SU-DHL-6 (cell line): ENCODE measurements at regions not wholly inside any gene's neighbourhood (a gene's known extent, or its start where the extent isn't known, plus 50 kb on each side); places are given as distances from the start of the nearest gene placed in this dataset.

Experiments
- H2AFZ ChIP-seq: fragments of 200-600 bp; sonication (generic); 2 replicates; pipeline ENCODE4 v1.6.1; 2014; ENCODE audit warnings: low read depth, mild to moderate bottlenecking, moderate library complexity, mixed read lengths, antibody characterized with exemption, low read length; ENCODE audit not compliant: severe bottlenecking
- H3F3A ChIP-seq: fragments of 200-600 bp; shearing (Covaris generic); 2 replicates; pipeline ENCODE4 v1.6.0; 2016; ENCODE audit warnings: antibody characterized with exemption, mild to moderate bottlenecking; ENCODE audit not compliant: insufficient read depth
- H3K27ac ChIP-seq: fragments of 200-600 bp; sonication (generic); 2 replicates; pipeline ENCODE4 v1.5.1; 2016; ENCODE audit warnings: low read depth, mild to moderate bottlenecking, low read length, moderate library complexity, mixed read lengths
- H3K27me3 ChIP-seq: fragments of 200-600 bp; sonication (generic), shearing (Covaris generic); 2 replicates; pipeline ENCODE4 v1.6.0; 2014; ENCODE audit warnings: mild to moderate bottlenecking, low read length
- H3K36me3 ChIP-seq: fragments of 200-600 bp; sonication (generic); 2 replicates; pipeline ENCODE4 v1.6.1; 2014; ENCODE audit warnings: mild to moderate bottlenecking, low read length, mixed read lengths
- H3K4me2 ChIP-seq: fragments of 300-600, 200-600 bp; shearing (Covaris generic), sonication (generic); 2 replicates; pipeline ENCODE4 v1.6.0; 2014; ENCODE audit warnings: low read length, low read depth, mild to moderate bottlenecking; ENCODE audit not compliant: poor library complexity, severe bottlenecking
- H3K4me3 ChIP-seq: fragments of 200-600 bp; sonication (generic); 2 replicates; pipeline ENCODE4 v1.5.1; 2014; ENCODE audit warnings: antibody characterized with exemption, low read length, mild to moderate bottlenecking, mixed read lengths; ENCODE audit not compliant: insufficient read depth, poor library complexity, severe bottlenecking
- H3K79me2 ChIP-seq: fragments of 200-600 bp; sonication (generic); 2 replicates; pipeline ENCODE4 v1.6.1; 2014; ENCODE audit warnings: mild to moderate bottlenecking, low read length, moderate library complexity; ENCODE audit not compliant: insufficient read depth
- H3K9ac ChIP-seq: fragments of 200-600 bp; sonication (generic); 2 replicates; pipeline ENCODE4 v1.7.0; 2014; ENCODE audit warnings: mild to moderate bottlenecking, low read length
- H3K9me2 ChIP-seq: fragments of 200-600 bp; sonication (generic); replicated peaks from 2 replicates; pipeline ENCODE4 v1.6.1; 2014; ENCODE audit warnings: low read length; ENCODE audit not compliant: insufficient read depth
- H3K9me3 ChIP-seq: fragments of 200-600 bp; sonication (generic); 2 replicates; pipeline ENCODE4 v1.6.1; 2014; ENCODE audit warnings: low read length, mixed read lengths; ENCODE audit not compliant: insufficient read depth
- H4K20me1 ChIP-seq: fragments of 200-600 bp; sonication (generic); 2 replicates; pipeline ENCODE4 v1.6.1; 2014; ENCODE audit warnings: low read depth, mild to moderate bottlenecking, antibody characterized with exemption, low read length, moderate library complexity, mixed read lengths
- CTCF ChIP-seq: fragments of 200-600 bp; sonication (generic); IDR thresholded peaks from one replicate; pipeline ENCODE4 v1.5.1; 2017; ENCODE audit warnings: antibody characterized with exemption, mild to moderate bottlenecking, low read length, moderate library complexity; ENCODE audit not compliant: insufficient read depth, poor library complexity, severe bottlenecking
- EZH2phosphoT487 ChIP-seq: fragments of 200-600 bp; sonication (generic), shearing (Covaris generic); conservative IDR thresholded peaks from 2 replicates; pipeline ENCODE4 v1.6.1; 2018; ENCODE audit warnings: mild to moderate bottlenecking, antibody characterized with exemption, low read length, moderate library complexity, mixed read lengths

GRCh38 chr15:70569714-70570231, 193.6 kb downstream of the UACA start:
- Histone ChIP-seq H3K27ac (no peak overlapping the region), H4K20me1 (no peaks in the 10 kb centered on the region), H3K9me3 (no peaks in the 10 kb centered on the region), H2AFZ (no peak overlapping the region), H3K4me3 (no peak overlapping the region), H3K9me2 (no peaks in the 10 kb centered on the region), H3K36me3 (no peaks in the 10 kb centered on the region), H3K4me2 (no peak overlapping the region), H3F3A (no peaks in the 10 kb centered on the region), H3K9ac (no peak overlapping the region), H3K79me2 (no peaks in the 10 kb centered on the region), H3K27me3 (no peaks in the 10 kb centered on the region)
- no peak for TF ChIP-seq EZH2phosphoT487
- no peak for TF ChIP-seq CTCF

GRCh38 chr15:70569091-70569713, 194.2 kb downstream of the UACA start:
- Histone ChIP-seq H3K4me3 (no peak overlapping the region), H4K20me1 (no peaks in the 10 kb centered on the region), H3K79me2 (no peaks in the 10 kb centered on the region), H3K4me2 (no peak overlapping the region), H2AFZ (no peak overlapping the region), H3K9me2 (no peaks in the 10 kb centered on the region), H3K9ac (no peak overlapping the region), H3K9me3 (no peaks in the 10 kb centered on the region), H3K27ac (no peak overlapping the region), H3K27me3 (no peaks in the 10 kb centered on the region), H3F3A (no peaks in the 10 kb centered on the region), H3K36me3 (no peaks in the 10 kb centered on the region)
- TF ChIP-seq CTCF, result no peak
- TF ChIP-seq EZH2phosphoT487, result no peak

DNA sequence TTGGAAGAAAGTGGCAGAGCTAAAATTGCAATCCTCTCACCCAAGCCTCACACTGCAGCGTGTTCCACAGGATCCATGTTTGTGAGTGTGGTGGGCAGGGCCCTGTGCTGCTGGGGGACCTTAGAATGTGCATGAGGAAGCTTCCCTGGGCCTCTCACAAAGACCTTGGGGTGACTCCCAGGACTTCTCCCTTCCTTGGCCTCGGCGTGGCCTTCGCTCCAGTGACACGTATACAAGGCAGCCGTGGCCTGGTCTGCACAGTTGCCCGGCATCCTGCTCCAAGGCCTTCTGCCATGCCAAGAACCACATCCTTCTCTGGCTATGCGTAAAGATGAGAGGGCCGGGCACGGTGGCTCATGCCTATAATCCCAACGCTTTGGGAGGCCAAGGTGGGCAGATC, 196.4 kb downstream of the UACA start:
- Histone ChIP-seq H3K9ac (no peak overlapping the region), H2AFZ (no peak overlapping the region), H3K79me2 (no peaks in the 10 kb centered on the region), H3F3A (no peaks in the 10 kb centered on the region), H3K4me2 (no peak overlapping the region), H3K27ac (no peak overlapping the region), H3K36me3 (no peaks in the 10 kb centered on the region), H3K9me2 (no peaks in the 10 kb centered on the region), H4K20me1 (no peaks in the 10 kb centered on the region), H3K4me3 (no peak overlapping the region), H3K27me3 (no peaks in the 10 kb centered on the region), H3K9me3 (no peaks in the 10 kb centered on the region)
- TF ChIP-seq CTCF (no peak), EZH2phosphoT487 (no peak)
